Loucy (cell line): ENCODE measurements at regions not wholly inside any gene's neighbourhood (a gene's known extent, or its start where the extent isn't known, plus 50 kb on each side); places are given as distances from the start of the nearest gene placed in this dataset.
A peak's percentile ranks its signal among the peaks of the same experiment; 100 is the strongest.

Experiments used
- H2AFZ ChIP-seq: fragments of 200-600 bp; sonication (generic); 2 replicates; pipeline ENCODE4 v1.6.0; 2016; ENCODE audit warnings: antibody characterized with exemption, mild to moderate bottlenecking, low read length, moderate library complexity
- H3F3A ChIP-seq: fragments of 200-600 bp; 2 replicates; pipeline ENCODE4 v1.6.0; 2016; ENCODE audit warnings: antibody characterized with exemption, low read depth, mild to moderate bottlenecking
- H3K27me3 ChIP-seq: fragments of 200-600 bp; sonication (generic); 2 replicates; pipeline ENCODE4 v1.6.1; 2014; ENCODE audit warnings: low read length, mild to moderate bottlenecking; ENCODE audit not compliant: insufficient read depth, poor library complexity, severe bottlenecking
- H3K36me3 ChIP-seq: fragments of 200-600 bp; sonication (generic); 2 replicates; pipeline ENCODE4 v1.6.1; 2016; ENCODE audit warnings: low read length; ENCODE audit not compliant: insufficient read depth
- H3K4me1 ChIP-seq: fragments of 200-600 bp; sonication (generic); 2 replicates; pipeline ENCODE4 v1.5.1; 2014; ENCODE audit warnings: low read length, mild to moderate bottlenecking; ENCODE audit not compliant: insufficient read depth, poor library complexity, severe bottlenecking
- H3K4me2 ChIP-seq: fragments of 200-600 bp; sonication (generic); 2 replicates; pipeline ENCODE4 v1.6.0; 2014; ENCODE audit warnings: antibody characterized with exemption, low read length, low read depth, mild to moderate bottlenecking; ENCODE audit not compliant: poor library complexity, severe bottlenecking
- H3K4me3 ChIP-seq: fragments of 200-600 bp; sonication (generic); 2 replicates; pipeline ENCODE4 v1.5.1; 2014; ENCODE audit warnings: low read length, mild to moderate bottlenecking, mixed read lengths; ENCODE audit not compliant: poor library complexity, severe bottlenecking
- H3K79me2 ChIP-seq: fragments of 200-600 bp; sonication (generic); 2 replicates; pipeline ENCODE4 v1.6.1; 2014; ENCODE audit warnings: low read length; ENCODE audit not compliant: insufficient read depth
- H3K9ac ChIP-seq: fragments of 200-600 bp; sonication (generic); 2 replicates; pipeline ENCODE4 v1.6.0; 2014; ENCODE audit warnings: mild to moderate bottlenecking, low read depth, low read length, moderate library complexity; ENCODE audit not compliant: poor library complexity, severe bottlenecking
- H3K9me2 ChIP-seq: fragments of 200-600 bp; sonication (generic); replicated peaks from 2 replicates; pipeline ENCODE4 v1.6.1; 2016; ENCODE audit warnings: low read depth, low read length, mixed read lengths
- H3K9me3 ChIP-seq: fragments of 200-600 bp; sonication (generic); 2 replicates; pipeline ENCODE4 v1.6.1; 2014; ENCODE audit warnings: mild to moderate bottlenecking, antibody characterized with exemption, low read length, low read depth; ENCODE audit not compliant: insufficient read depth
- H4K20me1 ChIP-seq: fragments of 200-600 bp; sonication (generic); 2 replicates; pipeline ENCODE4 v1.6.0; 2014; ENCODE audit warnings: antibody characterized with exemption, low read length, mild to moderate bottlenecking; ENCODE audit not compliant: insufficient read depth, poor library complexity, severe bottlenecking
- CTCF ChIP-seq: fragments of 200-600 bp; sonication (generic); conservative IDR thresholded peaks from 2 replicates; pipeline ENCODE4 v1.5.1; 2014; ENCODE audit warnings: mild to moderate bottlenecking, antibody characterized with exemption, low read length
- EZH2phosphoT487 ChIP-seq: fragments of 200-600 bp; IDR thresholded peaks from 2 replicates; pipeline ENCODE4 v1.6.1; 2018; ENCODE audit warnings: antibody characterized with exemption, mild to moderate bottlenecking, moderate library complexity, borderline replicate concordance

- peak overlapping the region; percentile 49; the same call in 1 of the 2 replicates for H2AFZ ChIP-seq
- TF ChIP-seq CTCF (no peak), EZH2phosphoT487 (no peak)
- no peaks in the 10 kb centered on the region for H3K36me3 ChIP-seq
- H4K20me1 ChIP-seq = no peaks in the 10 kb centered on the region
- H3K9ac ChIP-seq = no peak overlapping the region
- H3K79me2 ChIP-seq = no peaks in the 10 kb centered on the region
- no peaks in the 10 kb centered on the region for H3K9me2 ChIP-seq
- H3F3A ChIP-seq = no peaks in the 10 kb centered on the region
- no peaks in the 10 kb centered on the region for H3K9me3 ChIP-seq
- H3K27me3 ChIP-seq = no peaks in the 10 kb centered on the region
- H3K4me2 ChIP-seq = no peak overlapping the region
- no peak overlapping the region for H3K4me3 ChIP-seq
- peaks cover 20% of the 10 kb centered on the region for H3K4me1 ChIP-seq
Measured at GRCh38 chrX:137233478-137233877, 199.7 kb upstream of the GPR101 start.

DNA sequence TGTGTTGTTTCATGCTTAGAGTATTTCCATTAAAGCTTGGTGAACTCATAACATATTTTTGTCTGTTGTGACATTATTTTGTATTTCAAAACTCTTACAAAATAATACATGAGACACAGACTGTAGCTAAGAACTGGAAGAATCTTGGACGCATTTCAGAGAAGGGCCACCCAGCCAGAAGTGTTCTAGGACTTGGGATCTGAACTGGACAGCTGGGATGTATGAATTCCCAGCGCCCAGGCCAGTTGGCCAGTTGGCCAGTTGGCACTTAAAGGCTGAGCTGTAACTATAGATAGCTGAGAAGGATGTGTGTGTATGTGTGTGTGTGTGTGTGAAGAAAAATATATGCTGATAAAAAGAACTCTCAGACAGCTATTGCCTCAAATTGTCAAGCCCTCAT lies 193.4 kb upstream of the GPR101 start:
- Histone ChIP-seq H3K9ac (no peak overlapping the region), H3K4me1 (no peaks in the 10 kb centered on the region), H3K27me3 (no peaks in the 10 kb centered on the region), H4K20me1 (no peaks in the 10 kb centered on the region), H3K9me3 (no peaks in the 10 kb centered on the region), H3K79me2 (no peaks in the 10 kb centered on the region), H3K4me2 (no peak overlapping the region), H2AFZ (no peak overlapping the region), H3F3A (no peaks in the 10 kb centered on the region), H3K4me3 (no peak overlapping the region), H3K9me2 (no peaks in the 10 kb centered on the region), H3K36me3 (no peaks in the 10 kb centered on the region)
- TF ChIP-seq CTCF (no peak), EZH2phosphoT487 (no peak)

DNA sequence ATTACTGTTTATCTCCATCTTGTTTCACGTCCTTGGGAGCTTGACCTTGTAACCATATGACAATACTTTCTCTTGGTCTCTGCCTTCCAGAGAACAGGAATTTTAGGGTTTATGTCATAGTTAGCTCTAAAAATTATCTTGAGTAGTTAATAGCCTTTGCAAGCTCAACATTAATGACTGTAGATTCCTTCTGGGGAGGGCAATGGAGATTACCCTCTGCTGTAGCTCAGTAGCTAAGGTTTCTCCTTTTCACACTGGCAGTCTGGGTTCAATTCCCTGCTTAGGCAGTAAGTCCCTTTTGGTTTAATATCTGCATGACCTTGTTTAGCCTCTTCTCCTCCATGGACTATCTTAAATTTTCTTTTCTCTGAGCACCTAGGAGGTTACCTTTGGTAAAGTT lies 181.7 kb upstream of the GPR101 start:
- Histone ChIP-seq H3K9ac (no peak overlapping the region), H3K9me3 (no peaks in the 10 kb centered on the region), H2AFZ (no peak overlapping the region), H3K79me2 (no peaks in the 10 kb centered on the region), H3F3A (no peaks in the 10 kb centered on the region), H3K27me3 (no peaks in the 10 kb centered on the region), H3K36me3 (no peaks in the 10 kb centered on the region), H3K4me1 (no peaks in the 10 kb centered on the region), H3K9me2 (no peaks in the 10 kb centered on the region), H4K20me1 (no peaks in the 10 kb centered on the region), H3K4me3 (no peak overlapping the region), H3K4me2 (no peak overlapping the region)
- no peak for TF ChIP-seq CTCF
- TF ChIP-seq EZH2phosphoT487 = no peak
